ENCODE measurements at regions not wholly inside any gene's neighbourhood (a gene's known extent, or its start where the extent isn't known, plus 50 kb on each side); places are given as distances from the start of the nearest gene placed in this dataset.

DNA sequence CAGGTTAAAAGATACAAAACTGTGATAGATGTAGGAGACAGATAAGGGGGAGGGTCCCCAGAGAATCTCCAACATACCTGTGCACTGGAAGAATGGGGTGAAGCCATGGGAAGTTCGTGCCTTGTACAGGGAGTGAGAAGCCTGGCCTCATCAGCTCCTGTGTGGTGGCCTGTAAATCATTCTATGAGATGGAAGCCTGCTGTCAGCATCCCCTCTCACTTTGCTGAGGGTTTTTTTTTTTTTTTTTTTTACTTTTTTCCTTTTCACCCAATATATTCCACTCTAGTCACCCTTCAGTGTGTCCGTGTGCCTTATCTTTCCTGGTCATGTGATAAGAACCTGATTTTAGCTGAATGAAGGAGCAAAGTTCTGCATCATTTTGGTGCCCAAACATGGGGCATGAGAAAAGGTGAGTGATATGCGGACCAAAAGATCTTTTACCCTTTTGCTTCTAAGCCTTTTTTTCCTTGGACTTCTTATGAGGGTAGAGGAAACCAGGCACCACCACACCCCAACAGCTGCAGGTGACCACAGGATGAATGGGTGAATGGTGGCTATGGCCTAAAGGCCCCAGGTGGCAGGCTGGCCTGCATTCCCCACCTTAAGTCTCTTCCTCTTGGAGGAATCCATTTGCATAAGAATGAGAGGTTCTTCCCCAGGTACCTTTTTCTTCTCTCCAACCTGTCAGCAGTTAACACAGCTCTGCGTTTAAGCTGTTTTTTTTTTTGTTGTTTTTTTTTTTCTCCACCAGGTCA lies 1345.0 kb downstream of the NSUN3 start:
- no peak for FAIRE-seq

- FAIRE-seq, result no peak
Measured at GRCh38 chr3:95408464-95408862, 1345.6 kb downstream of the NSUN3 start.

GRCh38 chr3:95418251-95418650 lies 1355.4 kb downstream of the NSUN3 start:
- no peak for FAIRE-seq

- FAIRE-seq, result no peak
Measured at GRCh38 chr3:95424279-95424678, 1361.4 kb downstream of the NSUN3 start.

GRCh38 chr3:95434491-95434890 lies 1371.6 kb downstream of the NSUN3 start:
- FAIRE-seq, result no peak

GRCh38 chr3:95437409-95437808 lies 1374.5 kb downstream of the NSUN3 start:
- FAIRE-seq, result peak; percentile 39

GRCh38 chr3:95438274-95438673 lies 1375.4 kb downstream of the NSUN3 start:
- FAIRE-seq, result no peak

DNA sequence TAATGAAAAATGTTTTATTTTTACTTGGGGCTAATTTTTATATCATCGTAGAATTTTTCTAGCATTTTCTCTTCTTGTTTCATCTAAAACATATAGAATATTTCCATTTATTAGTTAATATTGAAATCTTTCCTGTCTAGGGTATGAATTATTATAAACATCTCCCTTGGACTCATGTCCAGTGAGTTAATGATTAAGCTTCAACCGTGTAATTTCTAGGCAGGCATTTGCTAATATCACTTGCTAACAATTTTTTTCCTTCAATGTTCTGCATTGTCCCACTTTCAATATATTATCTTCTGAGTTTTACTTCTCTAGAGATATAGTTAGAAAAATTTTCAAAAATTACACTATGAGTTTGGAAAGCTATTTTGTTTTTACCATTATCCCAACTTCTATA lies 1371.6 kb upstream of the EPHA6 start:
- FAIRE-seq, result no peak

DNA sequence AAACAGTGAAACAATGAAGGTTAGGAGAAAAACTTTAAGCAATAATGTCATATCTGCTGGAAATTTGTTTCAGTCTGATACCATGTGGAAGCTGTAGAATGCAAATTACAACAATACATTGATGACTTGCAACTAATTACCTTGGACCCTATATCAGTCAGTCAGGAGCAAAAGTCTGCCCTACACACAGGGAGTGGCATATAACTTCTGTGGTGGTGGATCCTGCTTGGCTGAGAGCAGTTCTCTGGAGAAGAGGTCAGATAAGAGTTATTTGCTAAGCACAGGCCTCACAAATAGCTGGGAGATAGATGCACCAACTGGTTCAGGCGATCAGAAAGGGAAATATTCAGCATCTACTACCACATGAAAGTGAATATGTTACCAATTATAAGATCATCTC lies 1364.6 kb upstream of the EPHA6 start:
- no peak for FAIRE-seq

DNA sequence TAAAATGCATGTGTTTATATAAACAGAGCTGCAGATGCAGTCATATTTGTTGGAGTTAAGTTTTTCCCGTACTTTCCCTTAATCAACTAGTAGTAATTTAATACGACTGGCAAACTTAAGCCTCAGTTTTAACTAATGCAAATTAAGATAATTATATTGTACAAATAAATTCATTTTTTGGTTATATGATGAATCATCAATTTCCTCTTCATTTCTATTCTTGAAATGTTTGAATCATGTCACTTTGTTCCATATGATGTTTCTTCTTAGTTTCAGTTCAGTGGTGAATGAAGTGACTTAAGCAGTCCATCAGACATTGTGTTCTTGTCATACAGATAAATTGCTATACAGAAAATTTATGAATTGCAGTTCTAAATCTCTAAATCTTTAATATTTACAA lies 1361.2 kb upstream of the EPHA6 start:
- no peak for FAIRE-seq

- FAIRE-seq, result no peak
Measured at GRCh38 chr3:95456835-95457234, 1357.6 kb upstream of the EPHA6 start.

GRCh38 chr3:95459706-95460105 lies 1354.7 kb upstream of the EPHA6 start:
- no peak for FAIRE-seq

- no peak for FAIRE-seq
Measured at GRCh38 chr3:95460274-95460673, 1354.1 kb upstream of the EPHA6 start.

GRCh38 chr3:95462161-95462560 lies 1352.2 kb upstream of the EPHA6 start:
- no peak for FAIRE-seq

DNA sequence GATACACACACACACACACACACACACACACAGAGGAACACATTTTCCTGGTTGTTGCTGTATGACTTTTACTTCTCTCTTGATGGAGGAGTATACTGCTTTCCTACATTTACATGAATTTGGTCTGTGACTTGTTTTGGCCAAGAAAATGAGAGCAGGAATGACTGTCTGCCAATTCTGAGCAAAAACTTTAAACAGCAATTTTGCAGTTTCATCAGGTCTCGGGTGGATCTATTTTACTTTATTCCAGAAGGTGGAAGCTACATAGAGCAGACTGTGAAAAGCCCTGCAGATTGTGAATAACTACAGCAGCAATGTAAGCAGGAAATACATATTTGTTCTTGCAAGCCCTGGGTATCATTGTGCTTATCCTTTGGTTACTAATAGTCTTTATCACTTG lies 1350.0 kb upstream of the EPHA6 start:
- FAIRE-seq, result no peak

- no peak for FAIRE-seq
Measured at GRCh38 chr3:95468331-95468730, 1346.1 kb upstream of the EPHA6 start.

GRCh38 chr3:95474338-95474737 lies 1340.1 kb upstream of the EPHA6 start:
- no peak for FAIRE-seq

DNA sequence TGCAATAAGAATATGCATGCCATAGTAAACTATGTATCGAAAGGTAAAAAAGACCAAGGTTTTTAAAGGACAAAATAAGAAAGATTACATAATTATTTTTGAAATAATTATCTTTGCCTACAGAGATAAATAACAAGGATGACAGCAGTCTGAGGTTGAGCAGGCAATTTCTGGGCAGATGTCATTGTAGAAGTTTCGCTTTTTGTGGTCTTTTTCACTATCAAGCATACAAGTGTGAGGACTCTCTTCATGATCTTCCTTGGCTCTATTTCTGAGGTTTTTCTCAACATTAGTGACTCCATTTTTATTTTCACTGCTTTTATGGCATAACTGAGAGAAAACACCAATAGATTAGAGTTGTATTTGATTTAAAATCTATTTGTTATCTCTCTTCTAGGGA lies 1337.9 kb upstream of the EPHA6 start:
- FAIRE-seq, result no peak

DNA sequence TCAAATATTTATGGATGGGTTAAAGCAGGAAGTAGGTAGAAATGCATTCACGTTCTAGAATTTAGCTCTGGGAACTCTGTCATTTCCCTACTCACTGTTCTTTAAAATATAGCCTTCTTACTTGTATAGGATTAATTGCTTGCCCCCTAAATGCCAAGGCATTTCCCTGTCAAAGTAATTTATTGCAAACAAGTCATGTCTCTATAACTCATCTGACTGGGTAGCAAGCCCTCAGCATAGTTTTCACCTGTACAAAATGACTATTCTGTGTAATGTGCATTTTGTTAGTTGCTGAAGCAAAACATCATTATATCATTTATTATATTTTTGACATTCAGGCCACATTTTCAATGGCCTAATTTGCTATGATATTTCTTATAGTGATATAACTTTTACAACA lies 1308.2 kb upstream of the EPHA6 start:
- FAIRE-seq, result no peak

GRCh38 chr3:95508124-95508523 lies 1306.3 kb upstream of the EPHA6 start:
- no peak for FAIRE-seq

DNA sequence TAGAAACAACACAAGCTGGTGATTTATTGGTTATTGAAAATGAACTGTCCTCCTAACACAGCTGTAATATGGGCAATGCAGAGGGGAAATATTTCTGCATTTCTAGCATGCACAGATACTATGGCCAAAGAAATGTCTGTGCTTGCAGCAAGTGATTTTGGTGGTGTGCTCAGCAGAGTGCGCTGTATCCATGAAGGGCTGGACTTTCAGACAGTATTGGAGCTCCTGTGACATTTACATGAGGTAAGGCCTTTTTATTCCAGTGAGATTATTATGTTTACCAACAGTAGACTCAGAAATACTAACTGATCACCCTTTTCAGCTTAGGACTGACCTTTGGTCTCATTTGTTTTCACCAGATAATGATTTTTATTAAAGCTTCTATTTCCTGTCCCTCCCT lies 1302.6 kb upstream of the EPHA6 start:
- FAIRE-seq, result no peak

DNA sequence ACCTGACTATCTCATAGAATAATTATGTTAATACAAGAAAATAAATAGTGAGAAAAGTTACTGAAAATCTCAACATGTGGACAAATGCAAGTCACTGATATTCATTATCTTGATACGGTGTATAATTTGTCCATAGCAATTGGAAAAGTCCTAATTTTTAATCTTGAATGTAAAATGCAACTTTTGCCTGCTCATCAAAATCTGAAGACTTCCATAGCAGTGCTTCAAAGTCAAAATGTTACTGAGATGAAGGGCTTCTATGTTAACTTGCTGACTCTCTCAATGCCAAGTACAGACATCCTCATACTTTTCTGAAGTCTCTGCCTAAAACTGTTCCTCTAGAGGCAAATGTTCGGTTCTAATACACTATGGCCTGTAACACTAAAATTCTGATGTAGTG lies 1300.1 kb upstream of the EPHA6 start:
- FAIRE-seq, result no peak

- FAIRE-seq, result peak; percentile 94
Measured at GRCh38 chr3:95521396-95521795, 1293.0 kb upstream of the EPHA6 start.

GRCh38 chr3:95522449-95522848 lies 1291.9 kb upstream of the EPHA6 start:
- no peak for FAIRE-seq

- no peak for FAIRE-seq
Measured at GRCh38 chr3:95539950-95540483, 1274.4 kb upstream of the EPHA6 start.
